Stimulated activated CD8-positive, alpha-beta memory T cell treated with anti-CD3 and anti-CD28 coated beads, Interleukin-2, amount 100 ng/mL, for 1 hour (primary cell): ENCODE measurements at regions not wholly inside any gene's neighbourhood (a gene's known extent, or its start where the extent isn't known, plus 50 kb on each side); places are given as distances from the start of the nearest gene placed in this dataset.

Experiments used
- DNase-seq, 2 donors: peaks; one replicate each; pipeline ENCODE4 v3.0.0-alpha.2; 2020; ENCODE audit warnings: low read depth in 2 of 2

- no peak for DNase-seq
Observed at GRCh38 chr3:16658004-16658924, 53.0 kb upstream of the DAZL start.

GRCh38 chr3:16658925-16659793 lies 53.9 kb upstream of the DAZL start:
- no peak for DNase-seq

GRCh38 chr3:16663854-16664712 lies 58.9 kb upstream of the DAZL start:
- DNase-seq, result no peak

- DNase-seq, result no peak
Observed at GRCh38 chr3:16665282-16665741, 60.1 kb upstream of the DAZL start.

- DNase-seq, result no peak
Observed at GRCh38 chr3:16666206-16666605, 61.0 kb upstream of the DAZL start.

- no peak for DNase-seq
Observed at GRCh38 chr3:16667633-16668032, 62.4 kb upstream of the DAZL start.

GRCh38 chr3:16668776-16669545 lies 63.7 kb upstream of the DAZL start:
- DNase-seq, result no peak

- DNase-seq, result no peak
Observed at GRCh38 chr3:16670191-16670590, 65.0 kb upstream of the DAZL start.

- DNase-seq, result no peak
Observed at GRCh38 chr3:16671690-16672089, 66.5 kb upstream of the DAZL start.

GRCh38 chr3:16673530-16673929 lies 68.3 kb upstream of the DAZL start:
- no peak for DNase-seq

GRCh38 chr3:16675805-16676204 lies 70.6 kb upstream of the DAZL start:
- no peak for DNase-seq

GRCh38 chr3:16686679-16687078 lies 81.5 kb upstream of the DAZL start:
- no peak for DNase-seq

GRCh38 chr3:16687221-16687620 lies 82.0 kb upstream of the DAZL start:
- no peak for DNase-seq

GRCh38 chr3:16692486-16693344 lies 87.5 kb upstream of the DAZL start:
- DNase-seq, result no peak

GRCh38 chr3:16693820-16694219 lies 88.6 kb upstream of the DAZL start:
- DNase-seq, result no peak

GRCh38 chr3:16695710-16696109 lies 90.5 kb upstream of the DAZL start:
- DNase-seq, result no peak

GRCh38 chr3:16697443-16698147 lies 92.4 kb upstream of the DAZL start:
- no peak for DNase-seq

- DNase-seq, result no peak
Observed at GRCh38 chr3:16700651-16701050, 95.4 kb upstream of the DAZL start.

- no peak for DNase-seq
Observed at GRCh38 chr3:16704941-16705340, 99.7 kb upstream of the DAZL start.
